Panc1 (cell line): ENCODE measurements at regions not wholly inside any gene's neighbourhood (a gene's known extent, or its start where the extent isn't known, plus 50 kb on each side); places are given as distances from the start of the nearest gene placed in this dataset.

Source experiments
- ATAC-seq: fragments of 200-7000 bp; cut with Tn5 transposase; 2 replicates; pipeline ENCODE4 v1.9.1; 2020; ENCODE audit warnings: mild to moderate bottlenecking, moderate library complexity
- BruUV-seq: library from RNA; stranded (reverse); fragments of 400-500 nt; replicated peaks from 2 replicates; lab custom pipeline; 2021; lab: Mats Ljungman, UMichigan
- CTCF ChIA-PET: fragments of 300-600 bp; sonication (Branson Sonifier 250); formaldehyde crosslinking; loops from one replicate; lab custom pipeline; 2022; ENCODE audit warnings: antibody characterized with exemption; lab: Charles Lee
- POLR2A ChIA-PET: fragments of 300-600 bp; sonication (Branson Sonifier 250); formaldehyde crosslinking; loops from one replicate; lab custom pipeline; 2022; ENCODE audit warnings: antibody characterized with exemption; lab: Charles Lee
- DNase-seq: peaks from one replicate; pipeline ENCODE4 v3.0.0-alpha.2; 2010; ENCODE audit warnings: low read depth, low spot score
- H3K27ac ChIP-seq: 2 replicates; pipeline ENCODE4 v1.5.1; 2011; ENCODE audit warnings: mild to moderate bottlenecking, low read length, inconsistent platforms
- H3K27me3 ChIP-seq: fragments of 200-500 bp; sonication (Bioruptor generic); 2 replicates; pipeline ENCODE4 v1.6.0; 2014; ENCODE audit warnings: low read length, inconsistent platforms; ENCODE audit not compliant: control insufficient read depth, insufficient read depth
- H3K36me3 ChIP-seq: fragments of 200-500 bp; sonication (Bioruptor generic); 2 replicates; pipeline ENCODE4 v1.5.1; 2014; ENCODE audit warnings: inconsistent platforms, mild to moderate bottlenecking, low read length, moderate library complexity; ENCODE audit not compliant: control insufficient read depth, insufficient read depth
- H3K4me1 ChIP-seq: 2 replicates; pipeline ENCODE4 v1.5.1; 2011; ENCODE audit warnings: inconsistent platforms, mild to moderate bottlenecking, low read length, moderate library complexity; ENCODE audit not compliant: control insufficient read depth, insufficient read depth
- H3K4me3 ChIP-seq, 2 experiments: 2 replicates each; pipeline ENCODE4 v1.5.1; 2011 to 2012; ENCODE audit warnings: low read depth in 2 of 2, low read length in 2 of 2, mild to moderate bottlenecking in 2 of 2, inconsistent platforms in 1 of 2, moderate library complexity in 1 of 2
- H3K9me3 ChIP-seq: fragments of 200-500 bp; sonication (Bioruptor generic); 2 replicates; pipeline ENCODE4 v1.5.1; 2014; ENCODE audit warnings: low read depth, mild to moderate bottlenecking, inconsistent platforms, low read length, moderate library complexity; ENCODE audit not compliant: control insufficient read depth, insufficient read depth
- POLR2AphosphoS5 ChIP-seq: IDR thresholded peaks from 2 replicates; pipeline ENCODE4 v1.6.1; 2012; ENCODE audit warnings: mild to moderate bottlenecking, low read depth, low read length, moderate library complexity
- SIN3A ChIP-seq: IDR thresholded peaks from 2 replicates; pipeline ENCODE4 v1.6.1; 2012; ENCODE audit warnings: low read depth, mild to moderate bottlenecking, low read length, moderate library complexity, borderline replicate concordance; ENCODE audit not compliant: insufficient read depth
- TCF7L2 ChIP-seq: IDR thresholded peaks from 2 replicates; pipeline ENCODE4 v1.6.1; 2011; ENCODE audit warnings: mild to moderate bottlenecking, low read depth, low read length, inconsistent platforms
- in situ Hi-C: cut with HindIII; loops from 2 replicates; pipeline ENCODE4 v1.10.0; 2016; ENCODE audit warnings: low sequenced_read_pairs, low pct_unique_long_range_greater_than_20kb
- intact Hi-C: fragments of 100-400 bp; cut with micrococcal nuclease; formaldehyde crosslinking; loops from one replicate; pipeline ENCODE4 v1.10.0; 2022; ENCODE audit not compliant: unreplicated experiment
- TF ChIP-seq, protein P1 (sequence below): fragments of 450-650 bp; IDR thresholded peaks from 2 replicates; pipeline ENCODE4 v1.5.1; 2017; ENCODE audit warnings: mild to moderate bottlenecking
- TF ChIP-seq, protein P2 (sequence below), 2 experiments: IDR thresholded peaks; 2 replicates each; pipeline ENCODE4 v1.6.1; 2011 to 2012; ENCODE audit warnings: low read depth in 2 of 2, control low read depth in 1 of 2, low read length in 1 of 2, mild to moderate bottlenecking in 1 of 2, moderate library complexity in 1 of 2; ENCODE audit not compliant: insufficient read depth in 1 of 2

DNA sequence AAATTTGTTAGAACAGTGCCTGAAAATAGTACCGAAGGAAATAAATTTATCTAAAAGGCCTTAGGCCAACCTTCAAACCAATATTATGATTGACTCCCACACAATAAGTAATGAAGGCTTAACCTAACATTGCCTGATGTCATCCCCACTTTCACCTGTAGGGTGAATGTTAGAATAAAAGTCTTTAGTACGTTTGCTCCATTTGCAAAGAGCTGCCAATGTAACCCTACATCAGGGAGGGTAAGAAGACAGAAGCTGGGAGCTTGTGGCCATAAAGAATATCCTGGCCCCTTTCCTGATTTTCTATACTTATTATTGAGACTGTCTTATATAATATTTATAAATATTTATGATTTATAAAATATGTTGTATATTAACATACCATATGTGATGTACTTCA is 661.8 kb upstream of the CXADR start:
- in situ Hi-C loops (no loop called here), intact Hi-C loops (no loop called here)
- H3K27me3 ChIP-seq: no peaks in the 10 kb centered on the region
- POLR2A ChIA-PET: no interaction called here
- ATAC-seq: no peak
- DNase-seq: no peak
- no peaks in the 10 kb centered on the region for H3K9me3 ChIP-seq
- no peak overlapping the region for H3K4me3 ChIP-seq
- BruUV-seq: no TSS peak
- CTCF ChIA-PET: no interaction called here
- H3K36me3 ChIP-seq: no peaks in the 10 kb centered on the region
- H3K27ac ChIP-seq: no peak overlapping the region
- no peaks in the 10 kb centered on the region for H3K4me1 ChIP-seq
- TF ChIP-seq SIN3A: no peak
- no peak for TF ChIP-seq POLR2AphosphoS5
- TF ChIP-seq, protein P1, sequence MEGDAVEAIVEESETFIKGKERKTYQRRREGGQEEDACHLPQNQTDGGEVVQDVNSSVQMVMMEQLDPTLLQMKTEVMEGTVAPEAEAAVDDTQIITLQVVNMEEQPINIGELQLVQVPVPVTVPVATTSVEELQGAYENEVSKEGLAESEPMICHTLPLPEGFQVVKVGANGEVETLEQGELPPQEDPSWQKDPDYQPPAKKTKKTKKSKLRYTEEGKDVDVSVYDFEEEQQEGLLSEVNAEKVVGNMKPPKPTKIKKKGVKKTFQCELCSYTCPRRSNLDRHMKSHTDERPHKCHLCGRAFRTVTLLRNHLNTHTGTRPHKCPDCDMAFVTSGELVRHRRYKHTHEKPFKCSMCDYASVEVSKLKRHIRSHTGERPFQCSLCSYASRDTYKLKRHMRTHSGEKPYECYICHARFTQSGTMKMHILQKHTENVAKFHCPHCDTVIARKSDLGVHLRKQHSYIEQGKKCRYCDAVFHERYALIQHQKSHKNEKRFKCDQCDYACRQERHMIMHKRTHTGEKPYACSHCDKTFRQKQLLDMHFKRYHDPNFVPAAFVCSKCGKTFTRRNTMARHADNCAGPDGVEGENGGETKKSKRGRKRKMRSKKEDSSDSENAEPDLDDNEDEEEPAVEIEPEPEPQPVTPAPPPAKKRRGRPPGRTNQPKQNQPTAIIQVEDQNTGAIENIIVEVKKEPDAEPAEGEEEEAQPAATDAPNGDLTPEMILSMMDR: no peak

DNA sequence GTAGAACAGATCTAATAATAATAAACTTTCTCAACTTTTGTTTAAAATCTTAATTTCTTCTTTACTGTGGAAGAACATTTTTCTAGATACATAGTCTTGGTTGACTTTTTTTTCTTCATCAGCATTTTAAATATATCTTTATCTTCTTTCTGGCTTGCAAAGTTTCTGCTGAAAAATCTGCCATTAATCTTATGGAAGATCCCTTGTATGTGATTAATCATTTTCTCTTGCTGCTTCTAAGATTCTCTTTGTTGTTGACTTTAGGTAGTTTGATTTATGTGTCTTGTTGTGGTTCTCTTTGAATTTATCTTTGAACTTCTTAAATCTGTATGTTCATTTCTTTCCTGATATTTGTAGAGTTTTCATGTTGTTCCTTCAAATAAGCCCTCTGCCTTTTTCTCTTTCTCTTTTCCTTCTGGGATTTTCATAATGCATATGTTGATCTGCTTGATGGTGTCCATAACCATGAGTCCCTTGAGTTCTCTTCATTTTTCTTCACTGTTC is 657.6 kb upstream of the CXADR start:
- in situ Hi-C loops (no loop called here), intact Hi-C loops (no loop called here)
- Histone ChIP-seq H3K9me3 (no peaks in the 10 kb centered on the region), H3K36me3 (no peaks in the 10 kb centered on the region), H3K4me1 (no peaks in the 10 kb centered on the region), H3K27ac (no peak overlapping the region), H3K4me3 (no peak overlapping the region), H3K27me3 (no peaks in the 10 kb centered on the region)
- ChIA-PET CTCF (no interaction called here), POLR2A (no interaction called here)
- ATAC-seq (no peak), DNase-seq (no peak)
- BruUV-seq: no TSS peak
- TF ChIP-seq TCF7L2: no peak

DNA sequence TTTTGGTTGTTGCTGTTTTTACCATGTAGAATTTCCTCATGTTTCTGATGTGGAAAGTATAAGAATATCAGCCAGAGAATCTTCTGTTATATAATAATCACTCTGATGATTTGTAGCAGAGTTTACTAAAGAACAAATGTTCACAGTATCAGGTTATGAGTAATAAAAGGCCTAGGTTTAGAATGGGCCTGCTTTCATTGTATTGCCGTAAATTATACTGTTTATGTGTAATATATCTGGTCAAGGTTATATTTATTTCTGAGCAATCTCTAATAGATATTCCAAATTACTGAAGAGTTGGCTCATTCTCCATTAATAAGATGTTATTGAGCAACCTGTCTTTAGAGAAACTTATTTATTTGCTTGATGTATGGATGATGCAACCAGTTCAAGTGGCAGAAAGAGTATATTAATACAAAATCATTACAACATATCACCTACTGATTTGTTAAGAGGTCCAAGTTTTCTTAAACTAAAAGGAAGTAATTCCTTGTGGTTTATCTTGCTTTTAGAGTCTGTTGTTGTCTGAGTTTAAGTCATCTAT is 649.4 kb upstream of the CXADR start:
- no peak overlapping the region for H3K27ac ChIP-seq
- DNase-seq (no peak), ATAC-seq (no peak)
- no peaks in the 10 kb centered on the region for H3K9me3 ChIP-seq
- no peak overlapping the region for H3K4me3 ChIP-seq
- H3K4me1 ChIP-seq: no peaks in the 10 kb centered on the region
- POLR2A ChIA-PET: no interaction called here
- in situ Hi-C loops: no loop called here
- H3K27me3 ChIP-seq: no peaks in the 10 kb centered on the region
- BruUV-seq: no TSS peak
- no peak for TF ChIP-seq POLR2AphosphoS5
- TF ChIP-seq TCF7L2: no peak
- TF ChIP-seq, protein P2, sequence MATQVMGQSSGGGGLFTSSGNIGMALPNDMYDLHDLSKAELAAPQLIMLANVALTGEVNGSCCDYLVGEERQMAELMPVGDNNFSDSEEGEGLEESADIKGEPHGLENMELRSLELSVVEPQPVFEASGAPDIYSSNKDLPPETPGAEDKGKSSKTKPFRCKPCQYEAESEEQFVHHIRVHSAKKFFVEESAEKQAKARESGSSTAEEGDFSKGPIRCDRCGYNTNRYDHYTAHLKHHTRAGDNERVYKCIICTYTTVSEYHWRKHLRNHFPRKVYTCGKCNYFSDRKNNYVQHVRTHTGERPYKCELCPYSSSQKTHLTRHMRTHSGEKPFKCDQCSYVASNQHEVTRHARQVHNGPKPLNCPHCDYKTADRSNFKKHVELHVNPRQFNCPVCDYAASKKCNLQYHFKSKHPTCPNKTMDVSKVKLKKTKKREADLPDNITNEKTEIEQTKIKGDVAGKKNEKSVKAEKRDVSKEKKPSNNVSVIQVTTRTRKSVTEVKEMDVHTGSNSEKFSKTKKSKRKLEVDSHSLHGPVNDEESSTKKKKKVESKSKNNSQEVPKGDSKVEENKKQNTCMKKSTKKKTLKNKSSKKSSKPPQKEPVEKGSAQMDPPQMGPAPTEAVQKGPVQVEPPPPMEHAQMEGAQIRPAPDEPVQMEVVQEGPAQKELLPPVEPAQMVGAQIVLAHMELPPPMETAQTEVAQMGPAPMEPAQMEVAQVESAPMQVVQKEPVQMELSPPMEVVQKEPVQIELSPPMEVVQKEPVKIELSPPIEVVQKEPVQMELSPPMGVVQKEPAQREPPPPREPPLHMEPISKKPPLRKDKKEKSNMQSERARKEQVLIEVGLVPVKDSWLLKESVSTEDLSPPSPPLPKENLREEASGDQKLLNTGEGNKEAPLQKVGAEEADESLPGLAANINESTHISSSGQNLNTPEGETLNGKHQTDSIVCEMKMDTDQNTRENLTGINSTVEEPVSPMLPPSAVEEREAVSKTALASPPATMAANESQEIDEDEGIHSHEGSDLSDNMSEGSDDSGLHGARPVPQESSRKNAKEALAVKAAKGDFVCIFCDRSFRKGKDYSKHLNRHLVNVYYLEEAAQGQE (IDR thresholded peaks at IDR 0.05; ENCODE audit: insufficient read depth in 1 of 2, low read depth in 2 of 2, low read length in 1 of 2): no peak
- TF ChIP-seq, protein P1: no peak
- no peak for TF ChIP-seq SIN3A
- H3K36me3 ChIP-seq: no peaks in the 10 kb centered on the region
- intact Hi-C loops: no loop called here
- CTCF ChIA-PET: no interaction called here
